H1 (cell line): ENCODE measurements at regions not wholly inside any gene's neighbourhood (a gene's known extent, or its start where the extent isn't known, plus 50 kb on each side); places are given as distances from the start of the nearest gene placed in this dataset.
A peak's percentile ranks its signal among the peaks of the same experiment; 100 is the strongest.

Experiments
- CTCF ChIA-PET: fragments of 300-600 bp; sonication (Branson Sonifier 250); formaldehyde crosslinking; loops from one replicate; lab custom pipeline; 2021; ENCODE audit not compliant: partially characterized antibody; lab: Charles Lee
- POLR2A ChIA-PET: fragments of 300-600 bp; sonication (Branson Sonifier 250); formaldehyde crosslinking; loops from one replicate; lab custom pipeline; 2021; ENCODE audit warnings: inconsistent platforms; ENCODE audit not compliant: partially characterized antibody; lab: Charles Lee
- DNase-seq, 2 experiments: peaks; one replicate each; pipeline versions ENCODE4 v3.0.0 to v3.0.0-alpha.2; 2010 to 2022; ENCODE audit warnings: low spot score in 2 of 2, low read depth in 1 of 2, mixed read lengths in 1 of 2
- FAIRE-seq: peaks from 2 replicates; lab custom pipeline; 2011; peaks lifted over from hg19 to GRCh38; lab: Jason Lieb, UNC
- H2AFZ ChIP-seq: 2 replicates; pipeline ENCODE4 v1.8.1; 2012; ENCODE audit warnings: low read length, inconsistent platforms
- H2AK5ac ChIP-seq: 2 replicates; pipeline ENCODE4 v1.6.1; 2013; ENCODE audit warnings: low read depth, low read length
- H2BK120ac ChIP-seq: replicated peaks from 2 replicates; pipeline ENCODE3; 2013; ENCODE audit warnings: low read depth, low read length, inconsistent platforms
- H2BK12ac ChIP-seq: 2 replicates; pipeline ENCODE4 v1.6.1; 2013; ENCODE audit warnings: low read depth, low read length
- H2BK15ac ChIP-seq: 2 replicates; pipeline ENCODE4 v1.6.1; 2013; ENCODE audit warnings: low read length
- H2BK20ac ChIP-seq: 2 replicates; pipeline ENCODE4 v1.6.1; 2013; ENCODE audit warnings: low read length
- H2BK5ac ChIP-seq: 2 replicates; pipeline ENCODE4 v1.6.1; 2013; ENCODE audit warnings: low read depth, low read length
- H3K14ac ChIP-seq: 2 replicates; pipeline ENCODE4 v1.6.1; 2013; ENCODE audit warnings: inconsistent platforms; ENCODE audit not compliant: insufficient read length
- H3K18ac ChIP-seq: 2 replicates; pipeline ENCODE4 v1.6.1; 2013; ENCODE audit warnings: low read length; ENCODE audit errors: extremely low read depth
- H3K23ac ChIP-seq: 2 replicates; pipeline ENCODE4 v1.6.1; 2013; ENCODE audit warnings: inconsistent platforms; ENCODE audit not compliant: insufficient read length
- H3K23me2 ChIP-seq: 2 replicates; pipeline ENCODE4 v1.6.1; 2013; ENCODE audit warnings: low read depth, low read length
- H3K27ac ChIP-seq: 2 replicates; pipeline ENCODE4 v1.6.1; 2011; ENCODE audit warnings: low read depth, low read length, inconsistent platforms
- H3K27me3 ChIP-seq, 4 experiments: replicated peaks in 1 of 4; 1 replicate in 1 of 4; 2 replicates in 3 of 4; pipeline versions ENCODE4 v1.6.1 to v1.8.1; 2011 to 2013; ENCODE audit warnings: low read length in 3 of 4, mild to moderate bottlenecking in 3 of 4, inconsistent platforms in 2 of 4, mixed read lengths in 2 of 4, moderate library complexity in 1 of 4; ENCODE audit not compliant: control insufficient read depth in 3 of 4, insufficient read depth in 3 of 4; ENCODE audit errors: extremely low read depth in 1 of 4
- H3K36me3 ChIP-seq, 4 experiments: 2 replicates each; pipeline versions ENCODE4 v1.6.1 to v1.8.1; 2011 to 2013; ENCODE audit warnings: mild to moderate bottlenecking in 4 of 4, low read length in 3 of 4, moderate library complexity in 2 of 4, control low read depth in 1 of 4, inconsistent platforms in 1 of 4; ENCODE audit not compliant: insufficient read depth in 4 of 4, control insufficient read depth in 2 of 4
- H3K4ac ChIP-seq: replicated peaks from 2 replicates; pipeline ENCODE3; 2013; ENCODE audit warnings: low read length, low read depth, mixed read lengths, inconsistent platforms; ENCODE audit not compliant: insufficient read length
- H3K4me1 ChIP-seq, 4 experiments: replicated peaks in 1 of 4; 1 replicate in 1 of 4; 2 replicates in 3 of 4; pipeline versions ENCODE4 v1.6.1 to v1.8.1; 2011 to 2013; ENCODE audit warnings: low read length in 3 of 4, inconsistent platforms in 2 of 4, mixed read lengths in 1 of 4; ENCODE audit not compliant: insufficient read depth in 4 of 4, control insufficient read depth in 3 of 4
- H3K4me2 ChIP-seq, 2 experiments: 2 replicates each; pipeline versions ENCODE4 v1.6.1 to v1.8.1; 2011 to 2013; ENCODE audit warnings: low read depth in 2 of 2, low read length in 2 of 2, control low read depth in 1 of 2, inconsistent platforms in 1 of 2, mild to moderate bottlenecking in 1 of 2; ENCODE audit not compliant: insufficient read depth in 1 of 2
- H3K4me3 ChIP-seq, 4 experiments: fragments of 200-600, 300-600 bp in 1 of 4; sonication (generic), shearing (Covaris generic), sonication (Bioruptor Twin) in 1 of 4; 2 replicates each; pipeline versions ENCODE4 v1.5.1 to v1.8.1; 2011 to 2016; ENCODE audit warnings: low read length in 4 of 4, low read depth in 3 of 4, control low read depth in 2 of 4, inconsistent platforms in 2 of 4, mild to moderate bottlenecking in 2 of 4, mixed read lengths in 1 of 4, moderate library complexity in 1 of 4; ENCODE audit not compliant: insufficient read depth in 2 of 4; ENCODE audit errors: extremely low read depth in 1 of 4
- H3K56ac ChIP-seq: replicated peaks from 2 replicates; pipeline ENCODE3; 2013; ENCODE audit warnings: low read depth, mild to moderate bottlenecking, mixed read lengths, low read length, inconsistent platforms; ENCODE audit not compliant: insufficient read length
- H3K79me1 ChIP-seq: 2 replicates; pipeline ENCODE4 v1.6.1; 2013; ENCODE audit warnings: low read depth, low read length, control low read depth
- H3K79me2 ChIP-seq, 2 experiments: 2 replicates each; pipeline versions ENCODE4 v1.6.1 to v1.8.1; 2012 to 2013; ENCODE audit warnings: low read length in 2 of 2, mild to moderate bottlenecking in 2 of 2, inconsistent platforms in 1 of 2; ENCODE audit not compliant: insufficient read depth in 2 of 2, control insufficient read depth in 1 of 2
- H3K9ac ChIP-seq, 4 experiments: replicated peaks in 1 of 4; 1 replicate in 1 of 4; 2 replicates in 3 of 4; pipeline versions ENCODE4 v1.6.1 to v1.8.1; 2011 to 2013; ENCODE audit warnings: low read depth in 3 of 4, low read length in 3 of 4, control low read depth in 2 of 4, mild to moderate bottlenecking in 2 of 4, moderate library complexity in 2 of 4, inconsistent platforms in 1 of 4; ENCODE audit errors: extremely low read depth in 1 of 4
- H3K9me3 ChIP-seq, 2 experiments: 2 replicates each; pipeline versions ENCODE4 v1.6.1 to v1.8.1; 2012 to 2013; ENCODE audit warnings: mild to moderate bottlenecking in 2 of 2, moderate library complexity in 2 of 2, control low read depth in 1 of 2, inconsistent platforms in 1 of 2, low read depth in 1 of 2, low read length in 1 of 2, mixed read lengths in 1 of 2; ENCODE audit not compliant: insufficient read depth in 2 of 2
- H4K20me1 ChIP-seq, 2 experiments: replicated peaks in 1 of 2; 2 replicates each; pipeline versions ENCODE3 to v1.8.1; 2011 to 2013; ENCODE audit warnings: inconsistent platforms in 2 of 2, low read length in 2 of 2, mild to moderate bottlenecking in 1 of 2; ENCODE audit not compliant: insufficient read depth in 2 of 2, control insufficient read depth in 1 of 2
- H4K5ac ChIP-seq: 2 replicates; pipeline ENCODE4 v1.6.1; 2013; ENCODE audit warnings: low read length, low read depth, mixed read lengths, inconsistent platforms; ENCODE audit not compliant: insufficient read length
- H4K8ac ChIP-seq: 2 replicates; pipeline ENCODE4 v1.8.0; 2013; ENCODE audit warnings: mild to moderate bottlenecking, moderate library complexity, low read length, inconsistent platforms; ENCODE audit not compliant: insufficient read depth; ENCODE audit errors: extremely low read depth
- H4K91ac ChIP-seq: replicated peaks from 2 replicates; pipeline ENCODE3; 2013; ENCODE audit warnings: low read length, mixed read lengths, inconsistent platforms; ENCODE audit not compliant: insufficient read length
- CHD1 ChIP-seq: IDR thresholded peaks from 2 replicates; pipeline ENCODE4 v1.6.1; 2012; ENCODE audit warnings: low read depth, low read length, improper control_type of control experiment
- HDAC6 ChIP-seq: IDR thresholded peaks from one replicate; pipeline ENCODE4 v1.7.1; 2012; ENCODE audit warnings: low read depth, mild to moderate bottlenecking, inconsistent platforms, low read length, moderate library complexity
- RAD21 ChIP-seq, 2 experiments: IDR thresholded peaks in 1 of 2; conservative IDR thresholded peaks in 1 of 2; 2 replicates each; pipeline ENCODE4 v1.6.1; 2011; ENCODE audit warnings: low read depth in 2 of 2, low read length in 2 of 2, improper control_type of control experiment in 1 of 2, inconsistent platforms in 1 of 2, mild to moderate bottlenecking in 1 of 2, moderate library complexity in 1 of 2
- WGBS, 2 experiments: shearing (Covaris generic) in 1 of 2; methylation state at CpG; one replicate each; pipeline versions ENCODE4 v1.1.6 to v1.1.7; 2013 to 2015; ENCODE audit warnings: low lambda C conversion rate in 2 of 2, mixed read lengths in 2 of 2, inconsistent platforms in 1 of 2, low coverage in 1 of 2, missing lambda C conversion rate in 1 of 2; ENCODE audit not compliant: insufficient replicate concordance in 2 of 2, insufficient coverage in 1 of 2, insufficient read length in 1 of 2; ENCODE audit errors: extremely low coverage in 1 of 2, missing lambda C conversion rate in 1 of 2; 5-methylcytosine and 5-hydroxymethylcytosine counted together

DNA sequence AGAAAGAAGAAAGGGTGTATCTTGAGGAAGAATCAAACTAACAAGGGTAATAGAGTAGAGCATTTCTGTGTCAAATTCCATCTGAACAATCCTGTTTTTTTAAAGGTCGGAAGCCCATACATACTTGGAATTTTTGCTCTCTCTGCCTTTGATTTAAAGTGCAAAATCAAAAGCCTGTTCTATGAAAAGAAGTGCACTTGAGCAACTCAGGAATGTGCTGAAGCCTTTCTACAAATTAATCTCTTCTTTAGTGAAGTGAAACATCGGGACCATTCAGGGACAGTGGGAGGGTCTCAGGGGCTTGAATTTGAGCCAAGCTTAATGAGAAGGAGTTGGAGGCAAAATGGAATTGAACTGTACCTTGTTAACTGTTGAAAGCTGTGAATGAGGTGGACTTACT is 1008.5 kb upstream of the LCORL start (continued):
- TF ChIP-seq HDAC6: no peak

DNA sequence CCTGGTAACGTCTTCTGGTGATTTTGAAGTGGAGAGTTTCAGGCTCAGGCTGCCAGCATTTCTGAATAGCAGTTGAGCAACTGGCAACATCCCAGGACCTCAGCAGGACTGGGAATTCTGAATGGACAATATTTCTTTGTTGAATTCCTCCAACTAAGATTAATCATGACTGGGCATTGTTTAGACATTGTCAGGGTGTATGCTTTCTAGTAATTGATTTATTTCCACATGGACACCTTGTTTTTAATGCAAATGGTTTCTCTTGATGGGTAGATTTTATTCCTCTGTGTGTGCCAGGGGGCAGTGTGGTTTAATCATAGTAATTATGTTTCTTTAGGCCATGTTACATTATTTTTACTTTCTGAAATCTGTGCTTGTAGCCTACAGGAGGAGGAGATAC is 1004.7 kb upstream of the LCORL start:
- Histone ChIP-seq H2AFZ (no peak overlapping the region), H3K9me3 (no peaks in the 10 kb centered on the region), H3K23me2 (no peaks in the 10 kb centered on the region), H2AK5ac (no peak overlapping the region), H3K79me2 (no peaks in the 10 kb centered on the region), H3K79me1 (no peaks in the 10 kb centered on the region), H3K4ac (no peak overlapping the region), H4K8ac (no peak overlapping the region), H3K18ac (no peak overlapping the region), H2BK120ac (no peak overlapping the region), H2BK20ac (no peak overlapping the region), H4K91ac (no peak overlapping the region), H3K27ac (no peak overlapping the region), H3K56ac (no peak overlapping the region), H3K4me2 (no peak overlapping the region), H2BK15ac (no peak overlapping the region), H3K23ac (no peak overlapping the region), H3K4me3 (no peak overlapping the region), H3K9ac (no peak overlapping the region), H2BK12ac (no peak overlapping the region), H3K14ac (no peak overlapping the region), H3K27me3 (no peaks in the 10 kb centered on the region), H4K20me1 (no peaks in the 10 kb centered on the region)
- ChIA-PET CTCF (no interaction called here), POLR2A (no interaction called here)
- DNase-seq: no peak
- 91% methylated on average over 1 of the region's 1 CpG; no CpG with 5 or more reads in 1 of the 2 experiments for WGBS, 2 experiments
- no peak for FAIRE-seq
- TF ChIP-seq RAD21 (IDR thresholded peaks at IDR 0.05 in 1 of 2, conservative IDR thresholded peaks at IDR 0.05 in 1 of 2; ENCODE audit: low read depth in 2 of 2, low read length in 2 of 2): 0 out of 4 replicates have a peak, but pooled peaks of 1 of the 2 experiments have one; percentile 23
- TF ChIP-seq CHD1: no peak
- TF ChIP-seq, all 59 proteins: peak for 1
- Histone ChIP-seq H4K5ac (no peak overlapping the region), H2BK5ac (no peak overlapping the region), H3K36me3 (no peaks in the 10 kb centered on the region), H3K4me1 (0 out of 7 replicates have a peak, but pooled peaks cover 0 to 3% (median 0%) of the 10 kb centered on the region in 4 experiments)
